ENCODE measurements at regions not wholly inside any gene's neighbourhood (a gene's known extent, or its start where the extent isn't known, plus 50 kb on each side); places are given as distances from the start of the nearest gene placed in this dataset.
"Not testable (repeated sequence)": the region's sequence is repeated elsewhere in the genome, so short reads cannot be mapped to it uniquely, and the experiment has no call there.

GRCh38 chr7:41559426-41559825, 143.5 kb downstream of the INHBA start:
- Histone ChIP-seq H3K36me3 (no peaks in the 10 kb centered on the region), H3K4me3 (no peak overlapping the region), H3K27ac (no peak overlapping the region), H3K4me1 (no peaks in the 10 kb centered on the region), H3K9me3 (no peaks in the 10 kb centered on the region), H3K27me3 (no peaks in the 10 kb centered on the region)
- no peak for ATAC-seq
- no peak for TF ChIP-seq POLR2AphosphoS5 (IDR thresholded peaks at IDR 0.05)
- no peak for TF ChIP-seq POLR2A (IDR thresholded peaks at IDR 0.05)
- TF ChIP-seq, protein P1, sequence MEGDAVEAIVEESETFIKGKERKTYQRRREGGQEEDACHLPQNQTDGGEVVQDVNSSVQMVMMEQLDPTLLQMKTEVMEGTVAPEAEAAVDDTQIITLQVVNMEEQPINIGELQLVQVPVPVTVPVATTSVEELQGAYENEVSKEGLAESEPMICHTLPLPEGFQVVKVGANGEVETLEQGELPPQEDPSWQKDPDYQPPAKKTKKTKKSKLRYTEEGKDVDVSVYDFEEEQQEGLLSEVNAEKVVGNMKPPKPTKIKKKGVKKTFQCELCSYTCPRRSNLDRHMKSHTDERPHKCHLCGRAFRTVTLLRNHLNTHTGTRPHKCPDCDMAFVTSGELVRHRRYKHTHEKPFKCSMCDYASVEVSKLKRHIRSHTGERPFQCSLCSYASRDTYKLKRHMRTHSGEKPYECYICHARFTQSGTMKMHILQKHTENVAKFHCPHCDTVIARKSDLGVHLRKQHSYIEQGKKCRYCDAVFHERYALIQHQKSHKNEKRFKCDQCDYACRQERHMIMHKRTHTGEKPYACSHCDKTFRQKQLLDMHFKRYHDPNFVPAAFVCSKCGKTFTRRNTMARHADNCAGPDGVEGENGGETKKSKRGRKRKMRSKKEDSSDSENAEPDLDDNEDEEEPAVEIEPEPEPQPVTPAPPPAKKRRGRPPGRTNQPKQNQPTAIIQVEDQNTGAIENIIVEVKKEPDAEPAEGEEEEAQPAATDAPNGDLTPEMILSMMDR (IDR thresholded peaks at IDR 0.05) = no peak
- TF ChIP-seq EP300 (IDR thresholded peaks at IDR 0.05) = no peak
- WGBS, 2 donors (ENCODE audit: low coverage in 1 of 2) = 80 to 90% methylated on average over 1 to 3 of the region's 3 CpGs

DNA sequence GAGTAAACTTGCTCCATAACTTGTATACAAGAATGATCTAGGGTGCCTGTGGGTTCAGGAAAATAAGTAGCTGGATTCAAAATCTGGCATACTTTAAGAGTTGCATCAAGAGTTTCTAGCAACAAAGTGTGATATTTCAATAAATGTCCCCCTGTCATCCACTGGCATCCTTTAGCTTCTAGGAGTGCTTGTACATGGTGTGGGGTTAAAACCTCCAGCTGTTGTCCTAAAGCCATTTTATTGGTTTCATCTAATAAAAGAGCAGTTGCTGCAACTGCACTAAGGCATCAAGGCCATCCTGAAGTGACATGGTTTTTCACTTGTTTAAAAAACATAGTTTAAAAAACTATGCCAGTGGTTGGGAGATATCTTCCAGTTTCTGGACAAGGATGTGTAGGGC, 148.4 kb downstream of the INHBA start:
- Histone ChIP-seq H3K4me1 (no peaks in the 10 kb centered on the region), H3K9me3 (no peaks in the 10 kb centered on the region), H3K36me3 (no peaks in the 10 kb centered on the region), H3K27ac (no peak overlapping the region), H3K27me3 (no peaks in the 10 kb centered on the region), H3K4me3 (no peak overlapping the region)
- TF ChIP-seq, protein P1 (IDR thresholded peaks at IDR 0.05) = no peak
- no peak for TF ChIP-seq POLR2A (IDR thresholded peaks at IDR 0.05)
- no peak for TF ChIP-seq POLR2AphosphoS5 (IDR thresholded peaks at IDR 0.05)
- TF ChIP-seq EP300 (IDR thresholded peaks at IDR 0.05) = no peak
- no peak for ATAC-seq

GRCh38 chr7:41550046-41550445, 152.8 kb downstream of the INHBA start:
- H3K27ac ChIP-seq, H3K4me3 ChIP-seq: not testable (repeated sequence)

DNA sequence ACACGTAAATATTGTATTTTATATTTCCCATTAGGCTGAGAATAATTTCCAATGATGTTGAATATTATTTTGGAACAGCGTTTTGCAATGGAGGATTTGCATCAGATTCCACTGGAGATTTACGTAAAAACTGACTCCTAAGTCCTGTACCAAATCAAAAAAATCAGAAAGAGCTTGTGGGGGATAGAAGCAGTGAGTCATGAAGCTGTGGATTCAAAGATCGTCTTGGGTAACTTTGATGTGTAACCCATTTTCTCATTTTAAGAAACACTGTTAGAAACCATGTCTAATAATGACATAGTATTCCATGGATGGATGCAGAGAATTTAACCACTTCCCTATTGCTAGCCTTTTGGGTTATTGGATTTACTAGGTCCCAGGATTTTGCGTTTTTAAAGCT, 158.6 kb downstream of the INHBA start:
- Histone ChIP-seq H3K27me3 (no peaks in the 10 kb centered on the region), H3K4me1 (peaks cover 0 to 5% (median 1%) of the 10 kb centered on the region in 3 donors), H3K9me3 (no peaks in the 10 kb centered on the region), H3K36me3 (no peaks in the 10 kb centered on the region), H3K4me3 (no peak overlapping the region), H3K27ac (no peak overlapping the region)
- no peak for ATAC-seq
- TF ChIP-seq EP300 (IDR thresholded peaks at IDR 0.05) (no peak), POLR2AphosphoS5 (IDR thresholded peaks at IDR 0.05) (no peak), POLR2A (IDR thresholded peaks at IDR 0.05) (no peak)
- TF ChIP-seq, protein P1 (IDR thresholded peaks at IDR 0.05) = no peak
- 88 to 90% methylated on average over 5 of the region's 5 CpGs for WGBS, 2 donors (ENCODE audit: low coverage in 1 of 2)

More at GRCh38 chr7:41550046-41550445, 152.8 kb downstream of the INHBA start:
- not testable (repeated sequence) for ATAC-seq, H3K36me3 ChIP-seq, H3K9me3 ChIP-seq, H3K4me1 ChIP-seq, H3K27me3 ChIP-seq

DNA sequence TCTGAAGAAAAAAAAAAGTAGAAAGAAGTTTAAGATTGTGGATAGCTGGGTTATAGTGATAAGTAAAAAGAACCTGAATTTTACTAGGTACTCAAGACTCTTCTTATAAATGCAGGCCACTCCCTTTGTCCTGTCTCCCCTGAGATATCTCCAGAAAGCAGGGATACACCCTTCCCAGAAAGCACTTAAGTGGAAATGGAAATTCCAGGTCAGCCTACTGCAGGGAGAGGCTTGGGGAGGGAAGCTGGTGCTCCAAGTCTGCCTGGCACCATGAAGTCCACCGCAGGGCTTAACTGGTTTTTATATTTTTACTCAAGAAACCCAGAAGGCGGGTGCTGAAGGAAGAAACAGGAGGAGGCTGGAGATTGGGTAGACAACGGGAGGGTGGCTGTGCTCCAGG, 162.3 kb downstream of the INHBA start:
- no peaks in the 10 kb centered on the region for H3K27me3 ChIP-seq
- no peaks in the 10 kb centered on the region for H3K36me3 ChIP-seq
- H3K4me3 ChIP-seq = no peak overlapping the region
- no peak for ATAC-seq
- peaks cover 0 to 14% (median 3%) of the 10 kb centered on the region in 3 donors for H3K4me1 ChIP-seq
- no peak overlapping the region for H3K27ac ChIP-seq
- WGBS, 2 donors (ENCODE audit: low coverage in 1 of 2) = 83 to 93% methylated on average over 1 to 3 of the region's 3 CpGs
- no peak for TF ChIP-seq EP300 (IDR thresholded peaks at IDR 0.05)
- TF ChIP-seq POLR2A (IDR thresholded peaks at IDR 0.05) = no peak
- TF ChIP-seq, protein P1 (IDR thresholded peaks at IDR 0.05) = no peak
- TF ChIP-seq POLR2AphosphoS5 (IDR thresholded peaks at IDR 0.05) = no peak
- H3K9me3 ChIP-seq = no peaks in the 10 kb centered on the region
